ENCODE measurements at regions not wholly inside any gene's neighbourhood (a gene's known extent, or its start where the extent isn't known, plus 50 kb on each side); places are given as distances from the start of the nearest gene placed in this dataset.
A peak's percentile ranks its signal among the peaks of the same experiment; 100 is the strongest.

GRCh38 chrX:63503541-63503940 lies 152.4 kb upstream of the SPIN4 start (continued):
- TF ChIP-seq CHD7 (IDR thresholded peaks at IDR 0.05; ENCODE audit: insufficient replicate concordance, low read length) (peak; percentile 53), RFX5 (IDR thresholded peaks at IDR 0.05; ENCODE audit: borderline replicate concordance, low read depth, low read length) (no peak), SRF (IDR thresholded peaks at IDR 0.05; ENCODE audit: low read depth, low read length) (no peak), CHD2 (IDR thresholded peaks at IDR 0.05; ENCODE audit: low read length) (no peak), YY1 (IDR thresholded peaks at IDR 0.05; ENCODE audit: low read depth, low read length) (no peak), ATF2 (IDR thresholded peaks at IDR 0.05; ENCODE audit: low read length) (no peak), EZH2 (IDR thresholded peaks at IDR 0.05; ENCODE audit: low read depth, low read length, severe bottlenecking) (no peak), BRCA1 (IDR thresholded peaks at IDR 0.05; ENCODE audit: low read depth, low read length) (no peak), CREB1 (IDR thresholded peaks at IDR 0.05) (no peak), KDM1A (IDR thresholded peaks at IDR 0.05; ENCODE audit: borderline replicate concordance, low read length) (no peak), ASH2L (IDR thresholded peaks at IDR 0.05; ENCODE audit: low read length) (peak; percentile 34), NRF1 (IDR thresholded peaks at IDR 0.05; ENCODE audit: low read depth, low read length) (no peak)
